ENCODE measurements at regions not wholly inside any gene's neighbourhood (a gene's known extent, or its start where the extent isn't known, plus 50 kb on each side); places are given as distances from the start of the nearest gene placed in this dataset.
A peak's percentile ranks its signal among the peaks of the same experiment; 100 is the strongest.
"Not testable (repeated sequence)": the region's sequence is repeated elsewhere in the genome, so short reads cannot be mapped to it uniquely, and the experiment has no call there.

GRCh38 chr2:78750219-78750618 lies 275.3 kb upstream of the REG3G start:
- DNase-seq = no peak

- DNase-seq = no peak
These were observed 270.6 kb upstream of the REG3G start for GRCh38 chr2:78754930-78755329.

DNA sequence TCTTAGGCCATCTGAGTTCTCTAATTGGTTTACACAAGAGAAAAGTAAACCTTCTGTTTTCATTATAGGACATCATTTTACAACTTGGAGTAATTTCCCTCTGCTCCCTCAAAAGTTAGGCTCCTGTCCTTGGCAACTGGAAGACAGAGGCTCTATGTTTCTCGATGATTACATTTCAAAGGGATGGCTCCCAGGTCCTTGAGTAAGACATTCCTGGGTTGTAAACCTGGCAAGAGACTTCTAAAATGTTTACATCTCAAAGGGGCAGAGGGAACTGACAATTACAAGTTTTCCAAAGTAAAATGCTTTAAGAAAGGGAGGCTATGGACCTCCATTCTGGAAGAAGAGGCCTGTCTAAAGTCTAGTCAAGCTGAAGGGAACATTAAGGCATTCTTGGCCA lies 268.3 kb upstream of the REG3G start:
- no peak for DNase-seq

DNA sequence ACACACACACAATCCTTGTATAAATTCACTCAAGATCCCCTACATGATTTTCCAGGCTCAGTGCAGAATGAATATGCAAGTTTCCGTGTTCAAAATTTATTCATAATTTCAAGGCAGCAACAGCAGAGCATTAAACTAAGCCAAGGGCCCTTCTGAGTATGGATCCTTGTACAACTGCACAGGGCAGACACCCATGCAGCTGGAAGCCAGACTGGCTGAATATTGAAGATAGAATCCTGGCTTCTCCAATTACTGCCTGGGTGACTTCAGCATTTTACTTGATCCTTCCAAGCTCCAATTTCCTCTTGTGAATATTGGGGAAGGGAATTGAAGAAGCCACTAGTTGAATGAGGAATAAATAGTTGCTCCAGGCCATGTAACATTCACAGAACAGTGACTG lies 267.9 kb upstream of the REG3G start:
- DNase-seq = no peak

- not testable (repeated sequence) for DNase-seq
These were observed 266.7 kb upstream of the REG3G start for GRCh38 chr2:78758765-78759164.

- no peak for DNase-seq
These were observed 259.0 kb upstream of the REG3G start for GRCh38 chr2:78766459-78766858.

DNA sequence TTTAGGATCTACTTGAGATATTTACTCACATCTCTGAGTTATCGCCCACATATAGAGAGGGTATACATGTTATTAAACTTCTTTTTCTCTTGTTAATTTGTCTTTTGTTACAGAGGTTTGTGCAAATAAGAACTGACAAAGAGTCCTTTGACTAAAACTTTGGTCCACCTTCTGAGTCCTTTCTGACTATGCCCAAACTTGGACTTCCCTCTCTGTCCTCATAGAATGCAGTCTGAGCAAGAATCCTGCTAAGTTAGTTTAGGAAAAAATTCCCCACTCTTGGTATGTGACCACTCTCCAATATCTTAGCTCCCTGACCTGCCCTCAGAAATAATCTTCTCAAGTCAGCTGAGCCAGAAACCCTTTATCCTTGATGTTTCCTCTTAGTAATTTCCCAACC lies 257.5 kb upstream of the REG3G start:
- DNase-seq = no peak

DNA sequence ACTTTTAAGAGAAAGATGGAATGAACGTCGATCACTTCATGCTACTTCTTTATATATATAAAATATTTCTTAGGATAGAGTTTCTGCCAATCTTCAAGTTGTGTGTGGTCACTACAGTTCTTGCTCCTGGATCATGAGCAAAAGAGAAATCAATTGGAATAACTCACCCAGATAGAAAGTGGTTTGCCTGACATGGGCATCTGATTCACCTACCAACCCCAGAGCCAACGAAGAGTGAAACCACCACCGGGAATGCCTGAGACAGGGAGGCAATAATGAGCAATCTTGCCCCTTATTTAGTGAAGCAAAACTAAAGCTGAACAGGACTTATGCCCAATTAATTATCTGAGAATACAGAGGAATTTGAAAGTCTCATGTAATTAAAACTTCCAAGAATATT lies 250.2 kb upstream of the REG3G start:
- DNase-seq = no peak

DNA sequence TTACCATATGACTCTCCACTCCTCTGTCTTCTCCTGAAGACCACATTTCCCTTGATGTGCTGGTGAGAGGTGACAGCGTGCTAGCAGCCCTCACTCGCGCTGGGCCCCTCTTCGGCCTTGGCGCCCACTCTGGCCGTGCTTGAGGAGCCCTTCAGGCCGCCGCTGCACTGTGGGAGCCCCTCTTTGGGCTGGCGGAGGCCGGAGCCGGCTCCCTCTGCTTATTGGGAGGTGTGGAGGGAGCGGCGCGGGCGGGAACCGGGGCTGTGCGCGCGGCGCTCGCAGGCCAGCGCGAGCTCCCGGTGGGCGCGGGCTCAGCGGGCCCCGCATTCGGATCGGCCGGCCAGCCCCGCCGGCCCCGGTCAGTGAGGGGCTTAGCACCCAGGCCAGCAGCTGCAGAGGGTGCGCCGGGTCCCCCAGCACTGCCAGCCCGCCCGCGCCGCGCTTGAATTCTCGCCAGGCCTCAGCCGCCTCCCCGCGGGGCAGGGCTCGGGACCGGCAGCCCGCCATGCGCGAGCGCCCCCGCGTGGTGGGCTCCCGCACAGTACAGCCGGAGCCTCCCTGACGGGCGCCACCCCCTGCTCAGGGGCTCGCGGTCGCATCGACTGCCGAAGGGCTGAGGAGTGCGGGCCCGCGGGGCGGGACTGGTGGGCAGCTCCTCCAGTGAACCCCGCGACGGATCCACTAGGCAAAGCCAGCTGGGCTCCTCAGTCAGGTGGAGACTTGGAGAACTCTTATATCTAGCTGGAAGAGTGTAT lies 246.6 kb upstream of the REG3G start:
- DNase-seq = no peak

DNA sequence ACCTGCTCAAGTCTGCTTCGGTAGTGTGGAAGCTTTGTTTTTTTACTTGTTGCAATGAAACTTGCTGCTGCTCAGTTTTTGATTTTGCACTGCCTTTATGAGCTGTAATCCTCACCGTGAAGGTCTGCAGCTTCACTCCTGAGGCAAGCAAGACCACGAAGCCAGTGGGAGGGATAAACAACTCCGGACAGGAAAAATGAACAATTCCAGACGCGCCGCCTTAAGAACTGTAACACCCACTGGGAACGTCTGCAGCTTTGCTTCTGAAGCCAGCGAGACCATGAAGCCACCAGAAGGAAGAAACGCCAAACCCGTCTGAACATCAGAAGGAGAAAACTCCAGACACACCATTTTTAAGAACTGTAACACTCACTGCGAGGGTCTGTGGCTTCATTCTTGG lies 245.7 kb upstream of the REG3G start:
- DNase-seq = no peak

DNA sequence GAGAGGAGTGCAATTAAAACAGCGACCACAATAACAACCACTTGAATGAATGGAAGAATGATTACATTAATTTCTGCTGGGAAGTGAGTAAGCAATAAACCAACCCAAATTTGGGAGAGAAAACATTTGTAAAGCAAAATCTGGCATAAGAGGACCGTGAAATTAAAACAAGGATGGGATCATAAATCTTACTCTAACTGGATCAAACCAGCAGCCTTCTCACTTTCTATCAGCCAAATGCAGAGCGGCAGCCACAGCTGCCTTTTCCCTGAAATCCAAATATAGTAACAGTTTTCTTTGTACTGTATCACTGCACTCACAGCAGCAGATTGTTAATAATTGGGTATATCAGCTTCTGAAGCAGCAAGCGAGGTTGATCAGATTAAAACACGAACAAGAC lies 245.2 kb upstream of the REG3G start:
- peak; percentile 39 for DNase-seq

DNA sequence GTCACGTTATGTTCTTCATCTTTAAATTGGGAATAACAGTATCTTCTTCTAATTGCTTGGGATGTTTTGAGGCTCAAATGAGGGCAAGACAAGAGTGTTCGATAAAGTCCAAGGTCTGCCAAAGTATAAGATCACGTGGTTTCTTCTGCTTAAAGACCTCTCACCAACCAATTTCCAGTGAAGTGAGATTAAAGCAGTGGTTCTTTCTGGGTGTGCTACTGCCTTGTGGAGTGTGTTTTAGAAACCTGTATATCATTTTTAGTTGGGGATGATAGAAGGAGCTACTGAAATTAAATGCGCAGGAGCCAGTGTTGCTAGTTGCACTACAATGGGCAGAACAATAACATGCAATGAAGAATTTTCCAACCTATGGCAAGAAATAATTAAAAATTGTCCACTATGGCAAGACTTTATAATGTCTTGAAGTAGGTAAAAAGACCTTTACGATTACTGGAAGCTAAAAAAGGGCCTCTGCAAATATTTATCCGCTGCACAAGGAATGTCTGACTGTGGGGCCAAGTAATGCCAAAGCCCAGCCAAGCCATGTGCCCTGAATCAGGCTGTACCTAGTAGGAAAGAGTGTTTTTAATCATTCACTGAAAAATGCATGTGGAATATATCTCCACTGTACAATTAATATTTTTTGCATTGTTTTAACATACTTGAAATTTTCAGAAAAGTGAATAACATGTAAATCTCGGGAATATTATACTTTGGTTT lies 244.5 kb upstream of the REG3G start:
- no peak for DNase-seq

GRCh38 chr2:78782196-78782595 lies 243.3 kb upstream of the REG3G start:
- no peak for DNase-seq

DNA sequence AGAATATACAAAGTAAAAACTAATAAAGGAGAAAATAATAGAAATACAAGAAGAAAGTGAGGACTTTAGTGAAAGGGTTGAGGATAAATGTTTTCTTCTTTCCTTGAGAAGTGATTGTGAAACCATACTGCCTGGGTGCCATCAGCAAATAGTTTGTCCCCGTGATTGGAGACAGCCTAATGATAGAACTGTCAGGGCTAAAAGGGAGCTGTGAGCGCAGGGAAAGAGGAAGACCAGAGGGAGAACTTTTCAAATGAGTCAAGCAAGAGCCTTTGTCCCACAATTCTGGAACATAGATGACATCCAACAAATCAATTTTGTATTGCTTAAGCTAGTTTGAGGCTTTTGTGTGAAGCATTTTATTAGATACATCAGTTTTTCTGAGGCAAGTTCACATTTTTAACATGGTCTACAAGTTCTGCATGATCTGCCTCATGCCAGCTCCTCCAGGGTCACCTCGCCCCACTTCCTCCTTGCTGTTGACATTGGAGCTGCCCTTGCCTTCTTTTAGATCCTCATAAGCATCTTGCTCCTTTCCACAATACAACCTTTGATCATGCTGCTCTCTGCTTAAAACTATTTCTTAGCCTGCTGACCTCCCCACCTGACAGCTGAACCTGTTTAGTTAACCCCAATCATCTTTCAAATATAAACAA lies 213.4 kb upstream of the REG3G start:
- peak; percentile 95 for DNase-seq

DNA sequence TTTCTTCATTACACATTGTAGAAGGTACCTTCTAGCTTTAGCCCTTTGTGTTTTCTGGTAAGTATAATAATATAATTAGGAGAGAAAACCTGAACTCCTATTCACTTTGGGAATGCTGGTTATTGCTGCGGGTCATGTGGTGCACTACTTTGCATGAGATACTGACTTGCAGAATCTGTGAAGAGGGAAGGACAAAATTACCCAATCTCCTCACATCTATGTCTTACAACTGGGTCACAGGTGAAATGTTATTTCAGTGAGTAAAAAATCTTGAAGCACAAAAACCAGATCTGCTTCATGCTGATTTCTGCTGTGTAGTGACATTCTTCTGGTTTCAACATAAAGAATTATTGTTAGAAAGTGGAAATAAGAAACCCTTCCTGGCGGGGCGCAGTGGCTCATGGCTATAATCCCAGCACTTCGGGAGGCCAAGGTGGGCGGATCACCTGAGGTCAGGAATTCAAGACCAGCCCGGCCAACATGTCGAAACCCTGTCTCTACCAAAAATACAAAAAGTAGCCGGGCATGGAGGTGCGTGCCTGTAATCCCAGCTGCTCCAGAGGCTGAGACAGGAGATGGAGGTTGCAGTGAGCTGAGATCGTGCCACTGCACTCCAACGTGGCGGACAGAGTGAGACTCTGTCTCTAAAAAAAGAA lies 211.0 kb upstream of the REG3G start:
- no peak for DNase-seq

DNA sequence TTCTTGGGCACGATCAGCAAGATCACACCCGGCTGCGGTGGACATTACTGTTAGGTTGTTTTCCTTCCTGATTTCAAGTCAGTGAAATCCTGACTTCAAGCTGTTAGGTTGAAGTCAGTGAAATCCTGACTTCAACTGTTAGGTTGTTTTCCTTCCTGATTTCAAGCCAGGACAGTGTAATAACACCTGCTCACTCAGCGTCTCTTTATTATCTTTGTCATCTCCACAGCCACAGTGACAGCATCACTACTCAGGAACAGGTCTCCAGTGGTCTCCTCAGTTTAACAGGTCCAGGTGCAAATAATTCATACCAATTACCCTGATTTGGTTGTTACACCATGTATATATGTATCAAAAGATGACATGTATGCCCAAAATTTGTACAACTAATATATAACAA lies 208.1 kb upstream of the REG3G start:
- DNase-seq = no peak

DNA sequence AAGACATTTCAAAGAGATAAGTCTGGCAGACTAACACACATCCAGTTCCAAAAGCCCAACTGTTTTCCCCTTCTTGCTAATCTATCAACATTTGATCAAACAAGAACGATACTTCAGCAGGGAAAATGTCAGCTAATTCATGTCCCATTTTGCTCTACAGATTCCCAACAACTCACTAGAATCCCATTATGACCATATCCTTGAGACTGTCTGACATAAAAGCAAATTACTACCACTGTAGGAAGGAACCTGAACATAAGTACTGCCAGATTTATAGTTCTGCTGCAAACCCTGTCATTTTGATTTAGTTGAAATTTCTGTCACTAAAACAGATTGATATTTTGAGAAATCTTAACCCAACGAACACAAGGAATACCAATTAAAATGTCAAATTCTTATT lies 193.0 kb upstream of the REG3G start:
- no peak for DNase-seq

- no peak for DNase-seq
These were observed 186.2 kb upstream of the REG3G start for GRCh38 chr2:78839259-78839658.

- DNase-seq = not testable (repeated sequence)
These were observed 185.2 kb upstream of the REG3G start for GRCh38 chr2:78840311-78840710.

DNA sequence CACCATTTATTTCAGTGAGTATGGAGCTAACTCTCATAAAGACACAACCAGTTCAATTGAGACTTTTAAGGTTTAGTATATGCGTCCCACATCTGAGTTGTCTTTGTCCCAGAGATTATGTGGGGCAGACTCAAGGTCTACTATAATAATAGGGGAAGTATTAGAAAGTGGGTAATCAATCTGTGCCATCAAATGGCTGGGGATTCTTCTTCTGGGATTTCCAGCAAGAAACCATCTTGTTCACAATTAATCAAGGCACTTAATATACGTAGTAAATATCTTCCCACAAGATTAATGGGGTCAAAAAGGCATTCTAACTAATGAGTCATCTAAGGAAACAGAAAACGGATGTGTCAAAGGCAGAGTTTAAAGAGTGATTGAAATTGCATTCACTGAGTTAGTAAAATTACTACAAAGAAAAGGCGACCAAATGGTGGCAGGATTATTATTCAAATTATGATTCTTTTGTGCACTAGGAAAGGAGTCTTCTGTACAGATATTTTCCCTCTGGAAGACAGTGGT lies 179.8 kb upstream of the REG3G start:
- peak; percentile 49 for DNase-seq

- DNase-seq = peak; percentile 24
These were observed 164.0 kb upstream of the REG3G start for GRCh38 chr2:78861546-78861945.

- no peak for DNase-seq
These were observed 161.3 kb upstream of the REG3G start for GRCh38 chr2:78864205-78864604.

DNA sequence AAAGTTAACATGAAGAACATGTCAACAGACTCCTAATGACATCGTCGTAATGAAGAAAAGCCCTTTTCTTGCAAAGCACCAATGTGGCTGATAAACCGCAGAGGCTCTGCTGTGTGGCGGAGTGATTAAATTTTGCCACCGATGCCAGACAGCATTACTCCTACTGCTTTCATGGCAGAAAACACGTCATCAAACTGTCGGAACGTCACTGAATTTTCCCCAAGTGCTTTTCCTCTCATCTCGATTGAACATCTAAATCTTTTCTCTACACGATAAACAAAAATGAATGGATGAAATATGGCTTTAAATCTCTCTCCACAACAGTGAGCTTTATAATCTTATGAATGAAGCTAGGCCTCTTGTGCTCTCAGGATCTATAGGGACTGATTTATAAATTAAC lies 159.8 kb upstream of the REG3G start:
- DNase-seq = no peak
